GM13977 (cell line): ENCODE measurements at regions not wholly inside any gene's neighbourhood (a gene's known extent, or its start where the extent isn't known, plus 50 kb on each side); places are given as distances from the start of the nearest gene placed in this dataset.

Experiments used
- DNase-seq: peaks from one replicate; pipeline ENCODE4 v3.0.0; 2012; ENCODE audit warnings: low spot score
- in situ Hi-C: fragments of 300-500 bp; cut with MboI; formaldehyde crosslinking; loops from one replicate; pipeline ENCODE4 v1.12.0; 2022; ENCODE audit warnings: low sequenced_read_pairs, low pct_unique_long_range_greater_than_20kb, mixed read lengths, inconsistent platforms; ENCODE audit not compliant: unreplicated experiment
- TF ChIP-seq, protein P1 (sequence below): IDR thresholded peaks from 2 replicates; pipeline ENCODE4 v1.5.1; 2012; ENCODE audit warnings: mild to moderate bottlenecking, control low read depth; ENCODE audit not compliant: insufficient read depth; ENCODE audit errors: extremely low read depth, missing control alignments

DNA sequence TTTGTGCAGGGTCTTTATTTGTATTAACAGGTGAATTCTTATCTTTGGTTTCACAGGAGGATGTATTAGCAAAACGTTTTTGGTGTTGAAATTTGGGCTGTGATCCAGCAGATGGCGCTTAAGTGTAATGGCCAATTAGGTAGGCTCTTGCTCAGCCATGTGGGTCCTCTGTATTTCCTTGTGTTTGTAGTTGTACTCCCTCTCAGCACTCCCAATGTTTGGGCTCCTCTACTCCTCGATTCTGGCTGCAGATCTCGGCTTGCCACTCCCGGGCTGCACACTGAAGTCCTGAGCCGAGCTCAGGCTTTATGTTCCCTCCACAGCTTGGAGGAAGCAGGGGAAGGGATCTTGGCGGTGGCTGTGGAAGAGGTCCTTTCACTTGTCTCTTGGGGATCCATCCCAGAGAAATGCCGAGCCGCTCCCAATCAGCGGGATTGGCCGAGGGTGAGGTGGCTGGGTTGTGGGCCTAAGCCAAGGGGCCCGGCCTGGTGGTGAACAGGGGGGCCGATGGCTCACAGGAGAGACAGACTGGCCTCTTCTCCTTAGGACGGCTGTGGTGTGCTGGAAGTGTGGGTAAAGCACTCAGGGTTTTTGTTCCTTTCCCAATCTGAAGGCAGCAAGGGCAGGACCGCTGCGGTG lies 133.7 kb downstream of the AEBP2 start:
- DNase-seq, result peak; percentile 47
- TF ChIP-seq, protein P1, sequence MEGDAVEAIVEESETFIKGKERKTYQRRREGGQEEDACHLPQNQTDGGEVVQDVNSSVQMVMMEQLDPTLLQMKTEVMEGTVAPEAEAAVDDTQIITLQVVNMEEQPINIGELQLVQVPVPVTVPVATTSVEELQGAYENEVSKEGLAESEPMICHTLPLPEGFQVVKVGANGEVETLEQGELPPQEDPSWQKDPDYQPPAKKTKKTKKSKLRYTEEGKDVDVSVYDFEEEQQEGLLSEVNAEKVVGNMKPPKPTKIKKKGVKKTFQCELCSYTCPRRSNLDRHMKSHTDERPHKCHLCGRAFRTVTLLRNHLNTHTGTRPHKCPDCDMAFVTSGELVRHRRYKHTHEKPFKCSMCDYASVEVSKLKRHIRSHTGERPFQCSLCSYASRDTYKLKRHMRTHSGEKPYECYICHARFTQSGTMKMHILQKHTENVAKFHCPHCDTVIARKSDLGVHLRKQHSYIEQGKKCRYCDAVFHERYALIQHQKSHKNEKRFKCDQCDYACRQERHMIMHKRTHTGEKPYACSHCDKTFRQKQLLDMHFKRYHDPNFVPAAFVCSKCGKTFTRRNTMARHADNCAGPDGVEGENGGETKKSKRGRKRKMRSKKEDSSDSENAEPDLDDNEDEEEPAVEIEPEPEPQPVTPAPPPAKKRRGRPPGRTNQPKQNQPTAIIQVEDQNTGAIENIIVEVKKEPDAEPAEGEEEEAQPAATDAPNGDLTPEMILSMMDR, result peak; percentile 68
- in situ Hi-C loops, result no loop called here

DNA sequence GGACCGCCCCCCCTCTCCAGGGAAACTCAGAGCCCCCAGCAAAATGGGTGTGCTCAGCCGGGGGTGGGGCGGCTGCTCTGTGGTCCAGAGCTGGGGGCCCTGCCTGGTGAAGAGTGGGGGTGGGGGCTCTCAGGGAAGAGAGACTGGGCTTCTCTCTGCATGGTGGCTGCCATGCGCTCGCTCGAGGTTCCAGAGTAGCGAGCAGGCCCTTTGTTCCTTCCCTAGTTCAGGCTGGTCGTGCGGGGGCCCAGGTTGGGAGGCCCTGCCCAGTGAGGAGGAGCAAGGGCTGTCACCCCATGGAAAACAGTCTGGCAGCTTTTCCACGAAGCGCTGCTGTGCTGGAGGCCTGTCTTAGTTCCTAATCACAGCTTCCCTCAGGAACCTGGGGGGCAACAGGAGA lies 134.6 kb downstream of the AEBP2 start:
- in situ Hi-C loops, result no loop called here
- TF ChIP-seq, protein P1, result no peak
- DNase-seq, result no peak

DNA sequence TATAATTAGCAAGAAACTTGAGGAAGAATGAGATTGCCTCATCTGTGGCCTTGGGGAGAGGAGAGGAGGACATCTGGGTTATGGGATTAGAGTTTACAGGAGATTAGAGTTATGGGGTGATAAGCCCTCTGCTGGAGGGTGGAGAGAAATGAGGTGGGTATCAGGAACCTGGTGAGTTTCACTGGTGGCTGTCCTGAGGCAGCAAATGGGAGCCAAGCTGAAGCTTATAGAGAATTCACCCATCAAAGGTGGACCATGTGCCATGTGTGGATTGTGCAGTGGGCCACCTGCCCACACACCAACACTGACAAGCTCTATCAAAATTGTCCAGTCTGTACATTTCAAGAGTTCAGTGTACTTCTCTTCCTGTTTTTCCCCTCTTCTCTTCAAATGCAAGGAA lies 135.3 kb downstream of the AEBP2 start:
- TF ChIP-seq, protein P1, result peak; percentile 4
- no peak for DNase-seq
- in situ Hi-C loops, result no loop called here

DNA sequence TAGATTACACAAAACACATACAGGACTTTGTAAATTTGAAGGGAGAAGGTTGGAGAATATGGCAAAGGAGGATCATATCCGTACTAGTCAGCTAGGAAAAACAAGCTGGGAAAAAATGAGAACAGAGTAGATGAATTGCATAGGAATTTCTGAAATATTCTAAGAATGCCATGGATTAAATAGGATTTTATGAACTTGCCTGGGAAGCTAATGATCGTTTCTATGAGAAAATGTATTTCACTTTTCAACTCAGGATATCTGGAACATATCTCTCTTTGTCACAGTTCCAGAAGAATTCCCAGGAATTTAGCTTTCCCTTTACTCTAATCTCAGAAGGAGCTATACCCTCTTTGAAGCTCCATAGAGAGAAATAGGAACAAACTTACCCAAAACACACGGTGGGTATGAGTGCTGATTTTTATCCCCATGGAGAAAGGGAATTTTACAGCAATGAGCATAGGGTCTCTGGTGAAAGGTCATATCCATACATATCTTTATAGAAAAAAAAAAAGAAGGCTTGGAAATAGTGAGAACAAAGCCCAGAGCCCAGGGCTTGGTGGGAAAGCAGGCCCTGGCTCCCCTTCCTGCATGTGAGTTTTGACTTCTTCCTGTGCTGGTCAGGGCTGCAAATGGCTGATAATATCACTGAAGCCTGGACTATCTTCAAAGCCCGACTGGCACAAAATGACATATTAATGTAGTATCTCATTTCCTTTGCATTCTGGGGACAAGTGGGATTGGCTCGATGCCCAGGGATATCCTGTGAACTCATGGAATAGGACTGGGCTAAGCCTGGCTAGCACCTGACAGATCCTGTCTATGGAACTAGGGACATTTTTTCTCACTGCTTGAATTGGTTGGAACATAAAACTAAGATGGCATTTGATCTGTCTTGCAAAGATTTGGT lies 136.3 kb downstream of the AEBP2 start:
- in situ Hi-C loops, result no loop called here
- TF ChIP-seq, protein P1, result no peak
- no peak for DNase-seq

DNA sequence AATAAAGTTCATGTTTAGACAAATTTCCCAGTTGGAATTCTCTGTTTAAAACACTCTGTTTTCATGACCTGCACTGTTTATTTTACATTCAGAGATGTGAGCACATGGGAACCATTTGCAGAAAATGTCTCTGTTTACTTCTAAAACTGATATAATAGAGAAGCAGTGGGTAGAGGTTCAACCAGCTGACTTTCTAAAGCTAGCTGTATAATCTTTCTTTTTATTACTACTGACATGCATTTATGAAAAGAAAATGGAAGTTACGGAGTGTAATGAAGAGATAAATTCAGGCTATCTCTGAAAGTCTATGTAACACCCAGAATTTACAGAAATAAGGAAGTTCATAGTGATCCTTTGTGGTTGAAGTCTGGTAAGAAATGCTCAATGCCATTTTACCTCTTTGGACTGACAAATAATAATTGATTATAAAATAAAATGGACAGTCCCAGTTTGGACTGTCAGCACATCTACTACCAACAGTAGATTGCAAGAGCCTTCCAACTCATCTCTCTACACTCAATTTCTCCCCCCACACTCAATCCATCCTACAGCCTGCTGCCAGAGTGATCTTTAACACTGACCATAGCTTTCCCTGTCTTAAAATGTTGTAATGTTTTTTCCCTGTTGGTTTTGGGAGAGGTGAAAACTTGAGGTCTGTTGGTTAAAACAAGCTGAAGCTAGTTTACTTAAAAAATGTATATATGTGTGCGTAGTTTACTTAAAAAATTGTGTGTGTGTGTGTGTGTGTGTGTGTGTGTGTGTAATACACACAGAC lies 137.4 kb downstream of the AEBP2 start:
- TF ChIP-seq, protein P1, result no peak
- in situ Hi-C loops, result no loop called here

DNA sequence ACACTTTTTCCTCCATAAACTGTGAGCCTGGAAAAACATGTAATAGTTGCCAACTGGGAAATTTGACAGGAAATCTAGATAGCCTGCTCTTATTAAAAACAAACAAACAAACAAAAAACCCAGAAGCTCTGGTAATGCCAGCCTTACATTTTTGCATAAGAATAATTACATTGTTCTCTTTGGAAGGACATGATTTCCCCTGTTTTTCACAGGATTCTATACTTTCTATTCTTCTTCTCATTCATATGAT lies 137.9 kb downstream of the AEBP2 start:
- TF ChIP-seq, protein P1, result no peak
- DNase-seq, result no peak

More for the DNA sequence above, 137.4 kb downstream of the AEBP2 start:
- DNase-seq, result no peak

More for the DNA sequence above, 137.9 kb downstream of the AEBP2 start:
- in situ Hi-C loops, result no loop called here
